ENCODE measurements at regions not wholly inside any gene's neighbourhood (a gene's known extent, or its start where the extent isn't known, plus 50 kb on each side); places are given as distances from the start of the nearest gene placed in this dataset.

DNA sequence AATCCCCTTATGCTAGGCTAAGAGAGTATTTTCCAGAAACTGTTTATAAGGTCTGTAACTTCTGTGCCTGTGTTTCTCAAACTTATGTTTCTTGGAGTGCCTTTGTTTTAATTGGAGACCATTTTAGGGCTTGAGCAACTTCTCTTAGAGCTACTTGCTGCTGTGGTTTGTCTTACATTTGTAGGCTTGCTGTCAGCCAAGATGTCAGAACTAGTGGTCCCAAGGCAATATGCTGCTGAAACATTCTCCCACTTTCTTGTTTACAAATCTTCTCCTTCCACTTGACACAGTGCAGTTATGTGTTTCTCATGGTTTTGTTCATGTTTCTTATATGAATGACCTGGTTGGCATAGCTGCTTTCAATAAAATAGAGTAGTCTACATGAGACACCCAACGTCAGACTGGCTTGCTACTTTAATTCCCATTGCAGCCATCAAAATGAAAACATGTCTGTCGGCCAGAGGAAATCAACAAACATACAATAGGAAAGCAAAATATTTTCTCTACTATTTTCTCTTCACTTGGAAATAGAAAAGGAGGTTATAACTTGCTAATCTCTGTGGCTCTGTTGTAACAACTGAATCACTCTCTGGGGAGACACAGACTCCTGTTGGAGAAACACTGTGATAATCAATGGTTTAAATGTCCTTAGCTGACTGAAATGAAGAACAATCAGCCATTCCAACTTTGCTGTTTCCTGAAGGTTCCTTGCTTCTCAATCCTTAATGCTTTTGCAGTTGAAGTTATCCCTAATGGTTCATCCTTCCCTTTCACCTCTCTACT lies 426.4 kb downstream of the PDGFC start:
- TF ChIP-seq, protein P1, sequence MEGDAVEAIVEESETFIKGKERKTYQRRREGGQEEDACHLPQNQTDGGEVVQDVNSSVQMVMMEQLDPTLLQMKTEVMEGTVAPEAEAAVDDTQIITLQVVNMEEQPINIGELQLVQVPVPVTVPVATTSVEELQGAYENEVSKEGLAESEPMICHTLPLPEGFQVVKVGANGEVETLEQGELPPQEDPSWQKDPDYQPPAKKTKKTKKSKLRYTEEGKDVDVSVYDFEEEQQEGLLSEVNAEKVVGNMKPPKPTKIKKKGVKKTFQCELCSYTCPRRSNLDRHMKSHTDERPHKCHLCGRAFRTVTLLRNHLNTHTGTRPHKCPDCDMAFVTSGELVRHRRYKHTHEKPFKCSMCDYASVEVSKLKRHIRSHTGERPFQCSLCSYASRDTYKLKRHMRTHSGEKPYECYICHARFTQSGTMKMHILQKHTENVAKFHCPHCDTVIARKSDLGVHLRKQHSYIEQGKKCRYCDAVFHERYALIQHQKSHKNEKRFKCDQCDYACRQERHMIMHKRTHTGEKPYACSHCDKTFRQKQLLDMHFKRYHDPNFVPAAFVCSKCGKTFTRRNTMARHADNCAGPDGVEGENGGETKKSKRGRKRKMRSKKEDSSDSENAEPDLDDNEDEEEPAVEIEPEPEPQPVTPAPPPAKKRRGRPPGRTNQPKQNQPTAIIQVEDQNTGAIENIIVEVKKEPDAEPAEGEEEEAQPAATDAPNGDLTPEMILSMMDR (conservative IDR thresholded peaks at IDR 0.05), result no peak
- no peak for TF ChIP-seq ZFX (IDR thresholded peaks at IDR 0.05)
